Tongue (tissue), 1 donor: ENCODE measurements at regions not wholly inside any gene's neighbourhood (a gene's known extent, or its start where the extent isn't known, plus 50 kb on each side); places are given as distances from the start of the nearest gene placed in this dataset.

Source experiments
- DNase-seq: peaks from one replicate; pipeline ENCODE4 v3.0.0-alpha.2; 2015

- peak; percentile 95 for DNase-seq
Observed at GRCh38 chr3:193780810-193781478, 187.9 kb downstream of the OPA1 start.

DNA sequence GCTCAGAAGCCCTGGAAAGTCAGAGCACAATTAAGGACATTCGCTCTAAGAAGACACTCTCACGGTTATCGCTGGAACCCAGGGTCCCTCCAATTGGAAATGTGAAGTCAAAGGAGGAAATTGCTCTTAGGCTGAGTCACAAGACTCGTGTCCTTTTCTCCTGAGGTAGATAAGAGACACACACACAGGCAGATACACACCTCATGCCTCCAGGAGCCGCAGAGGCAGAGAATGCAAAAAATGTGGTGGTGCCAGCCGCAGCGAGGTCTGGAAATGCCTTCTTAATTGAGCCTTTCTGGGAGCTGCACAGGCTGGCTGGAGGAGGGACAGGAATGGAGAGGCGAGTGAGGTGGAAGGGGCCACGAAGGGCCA lies 189.3 kb downstream of the OPA1 start:
- no peak for DNase-seq

- no peak for DNase-seq
Observed at GRCh38 chr3:193782747-193783146, 189.7 kb downstream of the OPA1 start.

- no peak for DNase-seq
Observed at GRCh38 chr3:193783166-193783896, 190.3 kb downstream of the OPA1 start.

- no peak for DNase-seq
Observed at GRCh38 chr3:193784822-193785221, 191.8 kb downstream of the OPA1 start.

GRCh38 chr3:193787496-193787870 lies 194.5 kb downstream of the OPA1 start:
- no peak for DNase-seq

DNA sequence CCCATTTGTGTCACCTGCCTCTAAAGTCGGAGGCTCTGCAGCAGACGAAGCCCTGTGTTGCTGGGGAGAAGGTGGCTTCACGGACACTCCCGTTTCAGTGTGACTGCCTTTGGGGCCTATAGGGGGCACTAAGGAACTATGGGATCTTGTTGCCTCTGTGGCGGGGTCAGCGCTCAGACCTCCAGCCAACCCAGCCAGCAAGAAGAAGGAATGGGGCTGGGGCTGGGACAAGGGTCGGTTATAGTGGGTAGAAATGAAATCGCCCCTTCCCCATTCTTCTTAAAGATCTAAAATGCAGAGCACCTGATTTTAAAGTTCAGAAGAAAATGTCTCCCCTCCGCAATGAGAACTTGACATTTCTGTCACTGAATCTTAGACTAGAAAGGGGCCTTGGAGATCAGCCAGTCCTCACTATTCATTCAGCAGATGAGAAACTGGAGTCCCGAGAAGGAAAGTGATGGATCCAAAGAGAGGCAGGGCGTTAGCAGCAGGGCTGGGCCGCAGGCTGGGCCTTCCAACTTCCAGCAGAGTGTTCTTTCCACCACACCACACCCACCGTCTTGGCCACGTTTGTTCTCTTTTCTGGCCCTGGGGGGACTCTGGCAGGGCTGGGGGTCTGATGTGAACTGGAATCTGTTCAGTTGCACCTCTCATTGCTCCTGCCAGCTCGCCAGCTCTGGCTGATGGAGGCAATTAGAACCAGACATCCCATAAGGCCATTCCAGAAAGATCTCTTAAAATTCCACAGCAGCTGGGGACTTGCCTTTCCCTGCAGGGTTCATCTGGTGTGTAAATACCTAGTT lies 195.4 kb downstream of the OPA1 start:
- peak; percentile 92 for DNase-seq

DNA sequence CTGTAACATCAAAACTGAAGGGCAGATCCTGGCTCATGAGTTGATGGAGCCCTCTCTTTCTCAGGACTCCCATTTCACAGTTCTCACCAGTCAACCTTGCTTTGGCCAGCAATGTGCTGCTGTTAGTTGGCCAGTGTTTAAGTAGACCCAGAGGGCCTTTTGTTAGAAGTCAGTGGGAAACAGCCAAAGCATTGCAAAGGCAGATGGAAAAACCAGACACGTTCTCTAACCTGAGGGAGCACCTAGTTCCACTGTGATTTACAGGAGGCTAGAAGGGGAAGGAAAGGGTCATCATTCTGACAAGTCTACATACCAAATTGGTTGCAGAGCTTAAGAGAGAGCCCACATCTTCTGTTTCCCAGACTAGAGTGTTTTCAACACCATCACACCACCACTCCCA lies 196.4 kb downstream of the OPA1 start:
- DNase-seq, result no peak

- no peak for DNase-seq
Observed at GRCh38 chr3:193790086-193790990, 197.3 kb downstream of the OPA1 start.

DNA sequence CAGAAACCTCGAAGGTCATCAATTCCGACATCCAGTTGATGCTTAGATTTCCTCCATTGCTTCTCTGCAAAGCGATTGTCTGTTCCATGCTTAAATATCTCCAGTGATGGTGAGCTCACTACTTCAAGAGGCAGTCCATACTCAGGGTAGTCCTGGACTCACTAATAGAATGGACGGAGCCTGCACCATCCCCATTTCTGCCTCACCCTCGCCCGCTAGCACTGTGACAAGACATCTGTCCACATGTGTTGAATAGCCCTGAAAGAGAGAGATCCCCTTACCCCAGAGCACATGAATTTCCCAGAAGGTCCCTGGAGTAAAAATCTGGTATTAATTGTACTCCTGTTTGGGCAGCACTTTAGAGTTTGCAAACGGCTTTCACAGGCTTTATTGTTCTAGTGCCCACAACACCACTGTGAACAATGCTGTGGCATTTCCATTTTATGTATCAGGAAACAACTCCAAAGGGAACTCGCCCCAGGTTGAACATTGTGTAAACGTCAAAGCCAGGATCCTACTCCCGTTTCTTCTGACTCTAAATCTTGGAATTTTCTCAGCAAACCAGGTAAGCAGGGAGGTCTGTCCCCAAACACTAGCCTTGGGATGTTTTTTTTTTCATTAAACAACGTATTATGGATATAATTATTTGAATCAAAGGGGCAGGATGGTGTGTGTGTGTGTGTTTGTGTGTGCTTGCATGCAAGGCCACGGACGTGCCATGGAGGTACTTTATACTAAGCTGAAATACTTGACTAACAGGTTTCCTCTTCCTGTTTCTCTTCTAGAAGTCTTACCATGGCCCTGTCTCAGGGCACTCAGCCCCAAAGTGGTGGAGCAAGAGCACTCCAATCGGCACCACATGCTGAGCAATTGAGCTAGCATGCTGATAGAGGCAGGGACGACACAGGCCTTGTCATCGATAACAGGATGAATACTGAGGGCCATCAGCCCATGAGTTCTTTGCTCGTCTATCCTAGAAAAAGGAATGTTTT lies 198.3 kb downstream of the OPA1 start:
- peak; percentile 60 for DNase-seq

DNA sequence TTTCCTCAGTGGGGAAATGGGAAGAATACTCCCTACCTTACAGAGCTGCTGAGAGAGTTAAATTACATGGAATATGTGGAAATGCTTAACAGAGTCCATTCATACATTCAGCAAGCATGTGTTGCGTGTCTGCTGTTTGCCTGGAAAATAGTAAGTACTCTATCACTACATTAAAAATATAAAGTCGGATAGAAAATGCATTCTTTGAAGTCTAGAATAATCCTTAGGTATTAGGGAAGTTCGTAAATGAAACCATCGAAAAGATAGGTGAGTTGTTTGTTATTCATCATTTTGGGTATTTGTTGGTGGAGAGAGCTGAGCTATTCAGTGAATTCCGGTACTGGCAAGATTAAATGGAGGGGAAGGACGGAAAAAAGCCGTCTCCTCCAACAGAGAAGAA lies 200.1 kb downstream of the OPA1 start:
- no peak for DNase-seq

- DNase-seq, result no peak
Observed at GRCh38 chr3:193794002-193794881, 201.2 kb downstream of the OPA1 start.

- DNase-seq, result no peak
Observed at GRCh38 chr3:193795062-193795690, 202.2 kb downstream of the OPA1 start.

- DNase-seq, result no peak
Observed at GRCh38 chr3:193796089-193796488, 203.1 kb downstream of the OPA1 start.

GRCh38 chr3:193797566-193797965 lies 204.6 kb downstream of the OPA1 start:
- no peak for DNase-seq

DNA sequence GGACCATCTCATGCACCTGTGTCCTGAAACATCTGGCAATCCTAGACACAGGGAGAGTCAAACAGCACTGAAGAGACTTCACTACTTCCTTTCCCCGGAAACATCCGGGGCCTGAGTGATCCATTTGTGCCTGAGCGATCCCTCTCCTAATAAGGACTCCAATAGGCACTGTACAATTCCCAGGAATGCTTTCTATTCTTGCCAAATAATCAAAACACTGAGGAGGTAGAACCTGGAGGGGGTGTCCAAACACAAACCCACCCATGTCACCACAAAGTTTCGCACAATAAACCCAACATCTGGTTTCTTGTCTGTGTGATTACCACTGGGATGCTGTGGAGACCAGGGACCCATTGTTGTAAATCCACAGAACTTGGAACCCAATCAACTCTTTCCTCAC lies 205.0 kb downstream of the OPA1 start:
- peak; percentile 53 for DNase-seq

DNA sequence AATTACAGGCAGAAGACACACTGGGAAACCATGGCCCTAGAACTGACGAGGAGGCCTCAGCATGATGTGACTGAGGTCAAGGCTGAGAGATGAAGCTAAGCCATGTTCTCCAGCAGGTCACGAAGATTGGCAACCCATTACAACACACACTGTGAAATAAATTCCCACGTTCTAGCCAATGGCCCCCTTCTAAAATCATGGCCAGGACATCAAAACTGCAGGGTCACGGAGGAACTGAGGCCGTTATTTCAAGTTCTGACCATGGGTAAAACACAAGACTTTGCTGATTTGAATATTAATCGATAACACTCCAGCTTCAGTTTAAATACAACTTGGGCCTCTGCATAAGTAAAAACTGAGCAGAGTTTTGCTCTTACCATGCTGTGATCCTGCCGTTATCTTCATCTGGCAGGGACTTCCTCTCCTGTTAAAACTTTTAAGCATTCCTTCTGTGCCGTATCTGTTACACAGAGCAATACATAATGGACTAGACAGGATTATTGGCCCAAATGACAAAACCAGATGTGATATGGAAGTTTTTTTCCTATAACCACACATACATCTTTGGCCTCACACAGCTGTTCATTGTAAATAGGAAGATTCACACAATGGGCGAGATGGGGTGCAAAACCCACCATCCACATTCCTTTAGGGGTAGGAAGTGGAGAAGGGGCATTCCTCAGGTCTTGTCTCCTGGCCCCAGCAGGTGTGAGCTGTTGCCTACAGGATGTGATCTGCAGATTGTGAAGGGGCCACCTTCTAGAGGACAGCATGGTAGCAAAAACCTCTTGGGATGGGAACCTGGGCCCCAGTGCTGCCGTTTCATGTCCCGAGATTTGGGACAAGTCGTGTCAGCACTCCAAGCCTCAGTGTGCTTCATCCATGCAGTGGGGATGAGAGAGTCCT lies 207.4 kb downstream of the OPA1 start:
- DNase-seq, result no peak

GRCh38 chr3:193801097-193801496 lies 208.1 kb downstream of the OPA1 start:
- no peak for DNase-seq
